Body of pancreas (tissue), 4 donors: ENCODE measurements at regions not wholly inside any gene's neighbourhood (a gene's known extent, or its start where the extent isn't known, plus 50 kb on each side); places are given as distances from the start of the nearest gene placed in this dataset.

Source experiments
- ATAC-seq: fragments of 150-250 bp; one replicate; pipeline ENCODE4 v1.9.1; 2016
- DNase-seq, 4 donors: peaks; one replicate each; pipeline ENCODE4 v3.0.0-alpha.2; 2019
- H3K27ac ChIP-seq, 4 donors: fragments of 200-600 bp; sonication (generic); 1 replicate in 3 of 4; 2 replicates in 1 of 4; pipeline versions ENCODE4 v1.5.1 to v1.6.1; 2016 to 2019; ENCODE audit warnings: mild to moderate bottlenecking in 1 of 4, mixed read lengths in 1 of 4, moderate library complexity in 1 of 4
- H3K27me3 ChIP-seq, 2 donors: fragments of 200-600 bp; sonication (generic); one replicate each; pipeline ENCODE4 v1.6.0; 2016; ENCODE audit warnings: mild to moderate bottlenecking in 1 of 2
- H3K36me3 ChIP-seq, 2 donors: fragments of 200-600 bp; sonication (generic); replicated peaks in 1 of 2; 2 replicates each; pipeline ENCODE4 v1.5.1; 2016; ENCODE audit warnings: low read depth in 2 of 2; ENCODE audit not compliant: insufficient read depth in 1 of 2
- H3K4me1 ChIP-seq: fragments of 200-600 bp; sonication (generic); one replicate; pipeline ENCODE4 v1.6.0; 2016
- H3K4me3 ChIP-seq, 2 donors: fragments of 200-600 bp; sonication (generic); 1 replicate in 1 of 2; 2 replicates in 1 of 2; pipeline ENCODE4 v1.5.1; 2016 to 2019
- H3K9me3 ChIP-seq, 3 donors: fragments of 200-600 bp; sonication (generic); 1 replicate in 2 of 3; 2 replicates in 1 of 3; pipeline ENCODE4 v1.5.1; 2016
- POLR2A ChIP-seq, 3 donors: fragments of 450-650 bp; IDR thresholded peaks; one replicate each; pipeline ENCODE4 v1.6.1; 2016; ENCODE audit warnings: antibody characterized with exemption in 3 of 3, mild to moderate bottlenecking in 2 of 3
- WGBS, 2 donors: methylation state at CpG; one replicate each; pipeline ENCODE4 v1.1.5; 2017; 5-methylcytosine and 5-hydroxymethylcytosine counted together
- intact Hi-C: fragments of 100-400 bp; cut with DNase I; formaldehyde crosslinking; loops from one replicate; pipeline ENCODE4 v1.15.1; 2023
- TF ChIP-seq, protein P1 (sequence below), 7 experiments: fragments of 450-650 bp in 4 of 7; fragments of 200-600 bp in 3 of 7; sonication (generic) in 3 of 7; IDR thresholded peaks; one replicate each; pipeline ENCODE4 v1.5.1; 2016 to 2019; ENCODE audit warnings: antibody characterized with exemption in 7 of 7

DNA sequence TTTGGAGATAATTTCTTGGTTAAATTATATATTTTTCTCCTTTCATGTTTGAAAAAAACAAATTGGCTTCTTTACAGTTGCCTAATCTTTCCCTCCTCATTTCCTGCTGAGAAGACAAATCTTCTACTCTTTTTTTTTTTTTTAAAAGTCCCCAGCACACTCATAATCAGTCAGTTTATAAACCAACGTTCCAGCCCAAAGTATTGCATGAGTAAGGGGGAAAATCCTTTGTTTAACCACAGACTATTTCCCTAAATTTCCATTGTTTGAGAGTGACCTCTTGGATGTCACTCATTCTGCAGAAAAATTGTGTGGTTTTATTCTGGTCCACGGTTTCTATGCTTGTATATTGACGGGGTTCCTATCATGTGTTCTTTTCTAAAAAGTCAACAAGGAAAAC is 55.1 kb upstream of the TLR4 start:
- H3K4me1 ChIP-seq: peaks cover 12% of the 10 kb centered on the region
- 51% methylated on average over 3 of the region's 3 CpGs for WGBS, 2 donors
- ATAC-seq (no peak), DNase-seq (no peak)
- TF ChIP-seq, protein P1, sequence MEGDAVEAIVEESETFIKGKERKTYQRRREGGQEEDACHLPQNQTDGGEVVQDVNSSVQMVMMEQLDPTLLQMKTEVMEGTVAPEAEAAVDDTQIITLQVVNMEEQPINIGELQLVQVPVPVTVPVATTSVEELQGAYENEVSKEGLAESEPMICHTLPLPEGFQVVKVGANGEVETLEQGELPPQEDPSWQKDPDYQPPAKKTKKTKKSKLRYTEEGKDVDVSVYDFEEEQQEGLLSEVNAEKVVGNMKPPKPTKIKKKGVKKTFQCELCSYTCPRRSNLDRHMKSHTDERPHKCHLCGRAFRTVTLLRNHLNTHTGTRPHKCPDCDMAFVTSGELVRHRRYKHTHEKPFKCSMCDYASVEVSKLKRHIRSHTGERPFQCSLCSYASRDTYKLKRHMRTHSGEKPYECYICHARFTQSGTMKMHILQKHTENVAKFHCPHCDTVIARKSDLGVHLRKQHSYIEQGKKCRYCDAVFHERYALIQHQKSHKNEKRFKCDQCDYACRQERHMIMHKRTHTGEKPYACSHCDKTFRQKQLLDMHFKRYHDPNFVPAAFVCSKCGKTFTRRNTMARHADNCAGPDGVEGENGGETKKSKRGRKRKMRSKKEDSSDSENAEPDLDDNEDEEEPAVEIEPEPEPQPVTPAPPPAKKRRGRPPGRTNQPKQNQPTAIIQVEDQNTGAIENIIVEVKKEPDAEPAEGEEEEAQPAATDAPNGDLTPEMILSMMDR (IDR thresholded peaks at IDR 0.05): no peak
- no peak for TF ChIP-seq POLR2A (IDR thresholded peaks at IDR 0.05)
- H3K36me3 ChIP-seq: no peaks in the 10 kb centered on the region
- no peak overlapping the region for H3K27ac ChIP-seq
- no peaks in the 10 kb centered on the region for H3K27me3 ChIP-seq
- intact Hi-C loops: no loop called here
- H3K4me3 ChIP-seq: no peak overlapping the region
- H3K9me3 ChIP-seq: no peaks in the 10 kb centered on the region

DNA sequence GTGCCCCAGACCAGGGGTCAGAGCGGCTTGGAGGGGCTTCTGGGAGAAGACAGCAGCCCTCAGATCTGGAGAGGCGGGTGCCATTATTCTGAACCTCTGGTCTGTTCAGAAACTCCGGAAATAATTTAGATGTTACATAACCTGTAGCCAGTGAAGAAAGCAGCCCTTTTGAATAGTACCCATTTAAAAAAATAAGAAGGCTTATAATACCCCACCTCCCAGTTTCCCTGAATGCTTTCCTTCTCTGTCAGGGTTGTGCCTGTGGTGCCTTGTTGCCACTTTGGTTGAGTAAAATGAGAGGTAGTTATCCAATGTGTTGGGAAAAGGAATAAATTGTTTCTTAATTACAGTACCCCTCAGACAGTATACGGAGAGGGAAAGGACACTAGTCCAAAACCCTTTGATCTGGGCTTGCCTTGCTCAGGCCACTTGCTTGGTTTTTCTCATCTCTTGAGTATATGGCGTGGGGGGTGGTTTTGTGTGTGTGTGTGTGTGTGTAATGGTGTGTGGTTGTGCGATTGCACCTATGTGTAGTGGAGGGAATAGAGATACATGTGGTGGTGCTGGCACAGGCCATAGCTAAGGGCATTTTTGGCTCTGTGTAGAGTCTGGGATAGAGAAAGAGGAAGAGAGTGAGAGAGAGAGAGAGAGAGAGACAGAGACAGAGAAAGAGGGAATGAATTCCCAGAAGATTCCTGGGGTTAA is 59.1 kb upstream of the TLR4 start:
- peak; percentile 33 for ATAC-seq
- WGBS, 2 donors: 29 to 30% methylated on average over 6 of the region's 6 CpGs

DNA sequence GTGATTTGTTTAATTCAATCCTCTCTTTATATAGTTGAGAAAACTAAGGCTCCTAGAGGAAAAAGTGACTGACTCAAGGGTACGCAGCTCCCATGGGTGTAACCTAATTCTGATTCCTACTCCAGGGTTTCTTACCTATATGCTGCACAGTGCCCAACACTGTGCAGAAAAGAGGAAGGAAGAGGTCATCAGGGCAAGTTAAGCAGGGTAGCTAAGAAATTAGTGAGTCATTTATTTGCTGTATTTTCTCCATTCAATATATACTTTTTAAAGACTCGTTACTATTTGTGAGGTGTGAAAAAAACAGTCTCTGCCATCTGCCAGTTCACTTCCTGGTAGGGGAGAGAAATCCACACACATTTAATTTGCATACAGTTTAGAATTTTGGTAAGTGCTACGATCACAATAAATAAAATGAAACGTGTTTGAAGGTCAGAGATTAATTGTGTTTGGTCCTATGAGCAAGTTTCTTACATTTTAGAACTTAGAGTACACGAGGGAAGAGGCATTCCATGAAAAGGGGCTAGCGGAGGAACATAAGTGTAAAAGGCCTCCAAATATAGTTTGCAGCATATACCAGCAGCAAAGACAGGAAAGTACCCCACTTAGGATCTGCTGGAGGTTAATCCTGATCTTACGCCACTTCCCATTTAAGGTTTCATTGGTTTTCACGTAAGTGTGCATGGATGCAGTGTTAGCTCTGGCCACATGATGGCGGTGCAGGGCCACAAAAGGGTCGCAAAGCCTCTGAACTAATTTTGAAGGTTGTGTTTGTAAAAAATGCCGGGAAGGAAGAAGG is 59.9 kb upstream of the TLR4 start:
- Histone ChIP-seq H3K4me3 (no peak overlapping the region), H3K9me3 (no peaks in the 10 kb centered on the region), H3K36me3 (no peaks in the 10 kb centered on the region), H3K27ac (peak overlapping the region in 2 of 4 donors; percentile 28 to 61), H3K27me3 (no peaks in the 10 kb centered on the region), H3K4me1 (peaks cover 14% of the 10 kb centered on the region)
- TF ChIP-seq, protein P1 (IDR thresholded peaks at IDR 0.05): peak; percentile 78 to 96 (median 95)
- TF ChIP-seq POLR2A (IDR thresholded peaks at IDR 0.05): no peak
- DNase-seq: peak; percentile 73 to 83 (median 78)
- ATAC-seq: peak; percentile 89
- 8 to 9% methylated on average over 11 of the region's 11 CpGs for WGBS, 2 donors
- intact Hi-C loops: no loop called here

More for the DNA sequence above, 59.1 kb upstream of the TLR4 start:
- Histone ChIP-seq H3K27me3 (no peaks in the 10 kb centered on the region), H3K9me3 (no peaks in the 10 kb centered on the region), H3K36me3 (no peaks in the 10 kb centered on the region), H3K4me3 (no peak overlapping the region), H3K4me1 (peaks cover 14% of the 10 kb centered on the region), H3K27ac (no peak overlapping the region)
- no peak for DNase-seq
- intact Hi-C loops: no loop called here
- TF ChIP-seq POLR2A (IDR thresholded peaks at IDR 0.05): no peak
- TF ChIP-seq, protein P1 (IDR thresholded peaks at IDR 0.05): no peak

DNA sequence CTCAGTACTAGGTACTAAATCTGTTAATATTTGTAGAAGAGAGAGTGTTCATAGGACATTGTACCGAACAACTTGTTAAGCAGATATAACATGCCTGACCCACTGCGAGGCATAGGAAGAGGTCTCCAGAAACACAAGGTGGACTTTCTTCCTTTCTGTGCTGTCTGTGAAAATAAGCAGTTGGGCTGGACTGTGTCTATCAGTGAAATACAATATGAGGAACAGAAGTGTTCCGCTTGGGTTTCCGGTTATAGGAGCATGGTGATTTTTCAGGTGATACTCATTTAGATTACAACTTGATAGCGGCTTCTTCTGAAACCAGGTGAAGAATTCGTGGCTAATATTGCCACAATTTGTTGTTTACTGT is 60.9 kb upstream of the TLR4 start:
- H3K27ac ChIP-seq: peak overlapping the region in 3 of 4 donors; percentile 20 to 61 (median 45)
- WGBS, 2 donors: 11 to 15% methylated on average over 6 of the region's 6 CpGs

More for the DNA sequence above, 60.9 kb upstream of the TLR4 start:
- Histone ChIP-seq H3K27me3 (no peaks in the 10 kb centered on the region), H3K4me1 (peaks cover 14% of the 10 kb centered on the region), H3K9me3 (no peaks in the 10 kb centered on the region), H3K4me3 (no peak overlapping the region), H3K36me3 (no peaks in the 10 kb centered on the region)
- intact Hi-C loops: no loop called here
- ATAC-seq (no peak), DNase-seq (no peak)
- no peak for TF ChIP-seq POLR2A (IDR thresholded peaks at IDR 0.05)
- TF ChIP-seq, protein P1 (IDR thresholded peaks at IDR 0.05): no peak
